GM18511 (cell line): ENCODE measurements at regions not wholly inside any gene's neighbourhood (a gene's known extent, or its start where the extent isn't known, plus 50 kb on each side); places are given as distances from the start of the nearest gene placed in this dataset.

ENCODE experiments used
- ATAC-seq: cut with Tn5 transposase; IDR thresholded peaks from one replicate; pipeline ENCODE4 v1.9.1; 2021; ENCODE audit warnings: mild to moderate bottlenecking, moderate library complexity; ENCODE audit not compliant: unreplicated experiment

GRCh38 chr2:30046979-30047378, 99.8 kb upstream of the YPEL5 start:
- no peak for ATAC-seq

- ATAC-seq, result no peak
Observed at GRCh38 chr2:30048636-30049175, 98.1 kb upstream of the YPEL5 start.

- no peak for ATAC-seq
Observed at GRCh38 chr2:30055548-30055947, 91.3 kb upstream of the YPEL5 start.

- no peak for ATAC-seq
Observed at GRCh38 chr2:30060562-30060961, 86.2 kb upstream of the YPEL5 start.

- ATAC-seq, result no peak
Observed at GRCh38 chr2:30068067-30068466, 78.7 kb upstream of the YPEL5 start.

GRCh38 chr2:30072250-30072842, 74.5 kb upstream of the YPEL5 start:
- no peak for ATAC-seq

GRCh38 chr2:30073523-30073922, 73.3 kb upstream of the YPEL5 start:
- no peak for ATAC-seq

- ATAC-seq, result no peak
Observed at GRCh38 chr2:30074023-30074422, 72.8 kb upstream of the YPEL5 start.

- ATAC-seq, result no peak
Observed at GRCh38 chr2:30078521-30078920, 68.3 kb upstream of the YPEL5 start.

GRCh38 chr2:30084915-30085314, 61.9 kb upstream of the YPEL5 start:
- no peak for ATAC-seq

- ATAC-seq, result no peak
Observed at GRCh38 chr2:30089171-30089570, 57.6 kb upstream of the YPEL5 start.

GRCh38 chr2:30095402-30095801, 51.4 kb upstream of the YPEL5 start:
- no peak for ATAC-seq

GRCh38 chr2:30096451-30096850, 50.4 kb upstream of the YPEL5 start:
- ATAC-seq, result no peak
